ENCODE measurements at regions not wholly inside any gene's neighbourhood (a gene's known extent, or its start where the extent isn't known, plus 50 kb on each side); places are given as distances from the start of the nearest gene placed in this dataset.

DNA sequence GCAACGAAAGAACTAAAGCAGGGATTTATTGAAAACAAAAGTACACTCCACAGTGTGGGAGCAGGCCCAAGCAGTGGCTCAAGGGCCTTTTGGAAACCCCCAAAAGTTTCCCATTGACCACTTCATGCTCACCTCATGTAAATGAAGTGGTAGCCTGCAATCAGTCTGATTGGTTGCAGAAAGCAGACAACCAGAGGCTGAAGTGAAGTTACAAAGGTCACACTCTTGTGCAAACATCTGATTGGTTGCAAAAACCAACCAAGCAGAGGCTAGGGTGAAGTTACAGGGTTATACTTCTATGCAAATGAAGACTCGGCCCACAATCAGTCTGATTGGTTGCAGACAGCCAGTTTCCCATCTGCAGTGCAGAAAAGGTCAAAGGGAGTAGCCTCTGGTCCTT, 258.0 kb downstream of the YTHDC2 start:
- TF ChIP-seq, protein P1, sequence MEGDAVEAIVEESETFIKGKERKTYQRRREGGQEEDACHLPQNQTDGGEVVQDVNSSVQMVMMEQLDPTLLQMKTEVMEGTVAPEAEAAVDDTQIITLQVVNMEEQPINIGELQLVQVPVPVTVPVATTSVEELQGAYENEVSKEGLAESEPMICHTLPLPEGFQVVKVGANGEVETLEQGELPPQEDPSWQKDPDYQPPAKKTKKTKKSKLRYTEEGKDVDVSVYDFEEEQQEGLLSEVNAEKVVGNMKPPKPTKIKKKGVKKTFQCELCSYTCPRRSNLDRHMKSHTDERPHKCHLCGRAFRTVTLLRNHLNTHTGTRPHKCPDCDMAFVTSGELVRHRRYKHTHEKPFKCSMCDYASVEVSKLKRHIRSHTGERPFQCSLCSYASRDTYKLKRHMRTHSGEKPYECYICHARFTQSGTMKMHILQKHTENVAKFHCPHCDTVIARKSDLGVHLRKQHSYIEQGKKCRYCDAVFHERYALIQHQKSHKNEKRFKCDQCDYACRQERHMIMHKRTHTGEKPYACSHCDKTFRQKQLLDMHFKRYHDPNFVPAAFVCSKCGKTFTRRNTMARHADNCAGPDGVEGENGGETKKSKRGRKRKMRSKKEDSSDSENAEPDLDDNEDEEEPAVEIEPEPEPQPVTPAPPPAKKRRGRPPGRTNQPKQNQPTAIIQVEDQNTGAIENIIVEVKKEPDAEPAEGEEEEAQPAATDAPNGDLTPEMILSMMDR (conservative IDR thresholded peaks at IDR 0.05): no peak
- no peak overlapping the region for H3K27ac ChIP-seq

DNA sequence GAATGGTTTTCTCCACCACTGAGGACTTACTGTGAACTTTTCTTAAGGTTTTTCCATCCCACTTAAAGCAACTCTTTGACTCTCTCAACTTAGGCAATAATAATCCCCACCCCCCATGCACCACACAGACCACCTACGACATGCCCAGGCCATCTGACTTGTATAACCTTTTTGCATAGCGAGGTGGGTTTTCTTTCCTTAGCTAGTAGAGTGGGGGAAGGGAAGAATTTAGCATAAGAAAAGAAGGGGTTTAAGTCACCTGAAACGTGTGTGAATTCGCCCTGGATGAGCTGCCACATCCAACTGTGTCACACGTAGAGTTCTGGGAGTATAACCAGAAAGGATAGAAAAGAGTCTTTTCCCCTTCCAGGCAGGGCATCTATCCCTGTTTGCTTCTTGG, 262.7 kb downstream of the YTHDC2 start:
- H3K27ac ChIP-seq: peak overlapping the region; percentile 49
- TF ChIP-seq, protein P1 (conservative IDR thresholded peaks at IDR 0.05): no peak

GRCh38 chr5:113776832-113777525, 263.5 kb downstream of the YTHDC2 start:
- TF ChIP-seq, protein P1 (conservative IDR thresholded peaks at IDR 0.05): no peak
- H3K27ac ChIP-seq: peak overlapping the region; percentile 49

DNA sequence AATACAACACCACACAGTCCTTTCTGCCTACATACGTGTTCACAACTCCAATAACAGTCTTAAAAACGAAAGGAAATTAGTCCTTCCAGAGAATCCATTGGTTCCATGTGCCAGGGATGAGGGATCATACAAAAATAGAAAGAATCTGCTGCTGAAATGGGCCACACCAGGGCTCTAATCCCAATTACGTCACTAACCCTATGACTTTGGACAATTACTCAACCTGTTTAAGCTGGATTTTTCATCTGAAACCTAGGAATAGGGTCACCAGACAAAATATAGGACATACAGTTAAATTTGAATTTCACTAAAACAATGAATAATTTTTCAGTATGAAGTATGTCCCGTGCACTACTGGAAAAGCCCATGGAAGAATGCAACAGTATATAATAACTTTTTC, 264.7 kb downstream of the YTHDC2 start:
- TF ChIP-seq, protein P1 (conservative IDR thresholded peaks at IDR 0.05): no peak
- H3K27ac ChIP-seq: no peak overlapping the region

GRCh38 chr5:113788141-113788655, 274.7 kb downstream of the YTHDC2 start:
- H3K27ac ChIP-seq: no peak overlapping the region
- TF ChIP-seq, protein P1 (conservative IDR thresholded peaks at IDR 0.05): no peak

GRCh38 chr5:113789769-113790168, 276.3 kb downstream of the YTHDC2 start:
- TF ChIP-seq, protein P1 (conservative IDR thresholded peaks at IDR 0.05): no peak
- no peak overlapping the region for H3K27ac ChIP-seq

DNA sequence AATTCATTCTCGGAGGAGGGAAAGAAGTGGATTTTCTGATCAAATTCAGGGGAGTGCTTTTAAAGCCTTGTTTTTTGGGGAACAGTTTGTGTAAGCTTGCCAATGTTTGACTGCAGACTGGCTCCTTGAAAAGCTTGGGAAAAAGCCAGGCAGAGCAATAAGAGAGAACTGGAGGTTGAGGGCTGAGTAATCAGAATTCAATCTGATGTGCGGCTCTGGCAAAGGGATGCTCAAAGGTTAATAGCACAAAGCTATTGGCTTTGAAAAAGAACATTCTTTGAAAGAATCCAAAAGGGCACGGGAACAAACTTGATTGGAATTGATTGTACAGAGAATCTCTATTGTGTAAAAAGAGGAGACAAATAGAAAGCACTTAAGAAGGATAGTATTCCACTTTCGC, 279.3 kb downstream of the YTHDC2 start:
- H3K27ac ChIP-seq: no peak overlapping the region
- TF ChIP-seq, protein P1 (conservative IDR thresholded peaks at IDR 0.05): no peak

All from VCaP (cell line).